Keratinocyte (primary cell): ENCODE measurements at regions not wholly inside any gene's neighbourhood (a gene's known extent, or its start where the extent isn't known, plus 50 kb on each side); places are given as distances from the start of the nearest gene placed in this dataset.
A peak's percentile ranks its signal among the peaks of the same experiment; 100 is the strongest.

ENCODE experiments used
- DNase-seq: peaks from one replicate; pipeline ENCODE4 v3.0.0-alpha.2; 2011; ENCODE audit warnings: low read depth, missing footprints, low spot score
- FAIRE-seq: peaks from 2 replicates; lab custom pipeline; 2011; peaks lifted over from hg19 to GRCh38; lab: Jason Lieb, UNC
- H2AFZ ChIP-seq: 2 replicates; pipeline ENCODE4 v1.6.0; 2012; ENCODE audit warnings: low read length, control low read depth, inconsistent platforms; ENCODE audit not compliant: control insufficient read depth
- H3K27ac ChIP-seq: 2 replicates; pipeline ENCODE4 v1.5.1; 2011; ENCODE audit warnings: low read length; ENCODE audit not compliant: control insufficient read depth, insufficient read depth
- H3K27me3 ChIP-seq: 3 replicates; pipeline ENCODE4 v1.6.0; 2011; ENCODE audit warnings: low read length; ENCODE audit not compliant: control insufficient read depth, insufficient read depth; ENCODE audit errors: extremely low read depth
- H3K36me3 ChIP-seq, 2 experiments: 2 replicates in 1 of 2; 3 replicates in 1 of 2; pipeline ENCODE4 v1.5.1; 2011; ENCODE audit warnings: low read length in 2 of 2, mild to moderate bottlenecking in 1 of 2; ENCODE audit not compliant: control insufficient read depth in 2 of 2, insufficient read depth in 2 of 2; ENCODE audit errors: extremely low read depth in 1 of 2
- H3K4me1 ChIP-seq: 3 replicates; pipeline ENCODE4 v1.5.1; 2011; ENCODE audit warnings: low read length; ENCODE audit not compliant: control insufficient read depth, insufficient read depth; ENCODE audit errors: extremely low read depth
- H3K4me2 ChIP-seq: 3 replicates; pipeline ENCODE4 v1.6.0; 2011; ENCODE audit warnings: low read depth, low read length; ENCODE audit not compliant: control insufficient read depth, insufficient read depth; ENCODE audit errors: extremely low read depth
- H3K4me3 ChIP-seq, 3 experiments: fragments of 200-600 bp in 1 of 3; sonication (generic) in 1 of 3; 2 replicates in 2 of 3; 3 replicates in 1 of 3; pipeline ENCODE4 v1.5.1; 2011 to 2016; ENCODE audit warnings: low read length in 3 of 3, mild to moderate bottlenecking in 3 of 3, control low read depth in 2 of 3, inconsistent platforms in 1 of 3, low read depth in 1 of 3, mixed read lengths in 1 of 3, mixed run types in 1 of 3, moderate library complexity in 1 of 3; ENCODE audit not compliant: control insufficient read depth in 2 of 3, insufficient read depth in 2 of 3; ENCODE audit errors: extremely low read depth in 1 of 3
- H3K79me2 ChIP-seq: 2 replicates; pipeline ENCODE4 v1.6.0; 2012; ENCODE audit warnings: low read length; ENCODE audit not compliant: control insufficient read depth, insufficient read depth
- H3K9ac ChIP-seq: 3 replicates; pipeline ENCODE4 v1.6.0; 2011; ENCODE audit warnings: low read length; ENCODE audit not compliant: control insufficient read depth, insufficient read depth; ENCODE audit errors: extremely low read depth
- H3K9me1 ChIP-seq: 3 replicates; pipeline ENCODE4 v1.6.0; 2011; ENCODE audit warnings: low read length; ENCODE audit not compliant: control insufficient read depth, insufficient read depth; ENCODE audit errors: extremely low read depth
- H3K9me3 ChIP-seq: 2 replicates; pipeline ENCODE4 v1.5.1; 2012; ENCODE audit warnings: low read depth, low read length; ENCODE audit not compliant: control insufficient read depth
- H4K20me1 ChIP-seq: 3 replicates; pipeline ENCODE4 v1.6.0; 2011; ENCODE audit warnings: low read length; ENCODE audit not compliant: control insufficient read depth, insufficient read depth; ENCODE audit errors: extremely low read depth
- EZH2 ChIP-seq: IDR thresholded peaks from one replicate; pipeline ENCODE4 v1.6.1; 2012; ENCODE audit warnings: inconsistent platforms, mild to moderate bottlenecking, low read length, moderate library complexity
- dilution Hi-C: fragments of 300-500 bp; cut with MboI; formaldehyde crosslinking; loops from one replicate; pipeline ENCODE4 v1.7.0; 2020; ENCODE audit warnings: low sequenced_read_pairs; ENCODE audit not compliant: extremely low pct_ligation_motif_present
- TF ChIP-seq, protein P1 (sequence below), 3 experiments: IDR thresholded peaks in 1 of 3; conservative IDR thresholded peaks in 1 of 3; optimal IDR thresholded peaks in 1 of 3; 2 replicates in 2 of 3; 3 replicates in 1 of 3; pipeline versions ENCODE3 to v1.5.1; 2011; ENCODE audit warnings: low read length in 3 of 3, mild to moderate bottlenecking in 3 of 3, moderate library complexity in 2 of 3, control low read depth in 1 of 3, inconsistent platforms in 1 of 3; ENCODE audit not compliant: insufficient read depth in 2 of 3; ENCODE audit errors: extremely low read depth in 1 of 3

- H3K79me2 ChIP-seq, result no peaks in the 10 kb centered on the region
- DNase-seq, result no peak
- no peaks in the 10 kb centered on the region for H3K9me3 ChIP-seq
- no peak overlapping the region for H3K4me2 ChIP-seq
- no peaks in the 10 kb centered on the region for H3K36me3 ChIP-seq
- no peak for TF ChIP-seq EZH2
- TF ChIP-seq, protein P1, sequence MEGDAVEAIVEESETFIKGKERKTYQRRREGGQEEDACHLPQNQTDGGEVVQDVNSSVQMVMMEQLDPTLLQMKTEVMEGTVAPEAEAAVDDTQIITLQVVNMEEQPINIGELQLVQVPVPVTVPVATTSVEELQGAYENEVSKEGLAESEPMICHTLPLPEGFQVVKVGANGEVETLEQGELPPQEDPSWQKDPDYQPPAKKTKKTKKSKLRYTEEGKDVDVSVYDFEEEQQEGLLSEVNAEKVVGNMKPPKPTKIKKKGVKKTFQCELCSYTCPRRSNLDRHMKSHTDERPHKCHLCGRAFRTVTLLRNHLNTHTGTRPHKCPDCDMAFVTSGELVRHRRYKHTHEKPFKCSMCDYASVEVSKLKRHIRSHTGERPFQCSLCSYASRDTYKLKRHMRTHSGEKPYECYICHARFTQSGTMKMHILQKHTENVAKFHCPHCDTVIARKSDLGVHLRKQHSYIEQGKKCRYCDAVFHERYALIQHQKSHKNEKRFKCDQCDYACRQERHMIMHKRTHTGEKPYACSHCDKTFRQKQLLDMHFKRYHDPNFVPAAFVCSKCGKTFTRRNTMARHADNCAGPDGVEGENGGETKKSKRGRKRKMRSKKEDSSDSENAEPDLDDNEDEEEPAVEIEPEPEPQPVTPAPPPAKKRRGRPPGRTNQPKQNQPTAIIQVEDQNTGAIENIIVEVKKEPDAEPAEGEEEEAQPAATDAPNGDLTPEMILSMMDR (optimal IDR thresholded peaks at IDR 0.05 in 1 of 3, IDR thresholded peaks at IDR 0.05 in 1 of 3, conservative IDR thresholded peaks at IDR 0.05 in 1 of 3; ENCODE audit: extremely low read depth in 1 of 3, insufficient read depth in 2 of 3, low read length in 3 of 3), result no peak
- no peaks in the 10 kb centered on the region for H3K4me1 ChIP-seq
- H3K9me1 ChIP-seq, result no peaks in the 10 kb centered on the region
- no peak overlapping the region for H3K4me3 ChIP-seq
- H3K9ac ChIP-seq, result no peak overlapping the region
- FAIRE-seq, result no peak
- H2AFZ ChIP-seq, result no peak overlapping the region
- no peaks in the 10 kb centered on the region for H4K20me1 ChIP-seq
- no peak overlapping the region for H3K27ac ChIP-seq
- dilution Hi-C loops, result no loop called here
- H3K27me3 ChIP-seq, result no peaks in the 10 kb centered on the region
These were observed 376.5 kb downstream of the KLF12 start for GRCh38 chr13:73757481-73758233.

DNA sequence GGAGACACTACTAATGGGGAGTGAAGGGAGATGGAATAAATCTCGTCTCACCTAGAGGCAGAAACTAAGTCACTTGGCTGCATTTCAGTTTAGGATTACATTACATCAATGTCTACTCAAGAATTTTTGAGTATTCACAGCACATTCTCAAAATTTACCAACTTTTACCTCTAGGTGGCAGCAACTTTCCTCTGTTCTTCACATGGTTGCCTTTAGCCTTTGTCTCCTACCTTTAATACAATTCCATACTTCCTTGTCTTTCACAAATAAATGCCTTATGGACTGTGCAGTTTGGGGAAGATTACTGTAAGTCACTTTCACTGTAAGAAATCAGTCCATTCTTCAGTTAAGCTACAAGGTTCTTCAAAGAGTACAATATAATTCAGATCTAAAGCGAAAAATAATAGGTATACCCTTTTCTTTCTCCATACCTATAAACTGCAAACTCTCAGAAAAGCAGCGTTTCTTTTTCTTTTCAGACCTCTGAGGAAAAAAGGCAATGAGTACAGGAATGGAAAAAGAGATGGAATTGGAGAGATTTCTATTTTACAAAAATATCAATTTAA lies 379.4 kb downstream of the KLF12 start:
- Histone ChIP-seq H3K4me2 (no peak overlapping the region), H3K27ac (no peak overlapping the region), H3K9me1 (no peaks in the 10 kb centered on the region), H3K36me3 (no peaks in the 10 kb centered on the region), H2AFZ (no peak overlapping the region), H3K79me2 (no peaks in the 10 kb centered on the region), H3K4me1 (no peaks in the 10 kb centered on the region), H3K9me3 (no peaks in the 10 kb centered on the region), H3K9ac (no peak overlapping the region), H4K20me1 (no peaks in the 10 kb centered on the region), H3K4me3 (no peak overlapping the region), H3K27me3 (no peaks in the 10 kb centered on the region)
- dilution Hi-C loops, result no loop called here
- no peak for TF ChIP-seq EZH2
- TF ChIP-seq, protein P1 (optimal IDR thresholded peaks at IDR 0.05 in 1 of 3, IDR thresholded peaks at IDR 0.05 in 1 of 3, conservative IDR thresholded peaks at IDR 0.05 in 1 of 3; ENCODE audit: extremely low read depth in 1 of 3, insufficient read depth in 2 of 3, low read length in 3 of 3), result peak in 2 of 3 experiments; percentile 49 to 67
- FAIRE-seq, result peak; percentile 87
- DNase-seq, result peak; percentile 5
